Activated CD4-positive, alpha-beta T cell treated with anti-CD3 and anti-CD28 coated beads, Interleukin-2, Interleukin-6, amounts not matched to agents 100 ng/mL and 50 ng/mL, durations not matched to agents 16 hours and 8 hours (primary cell): ENCODE measurements at regions not wholly inside any gene's neighbourhood (a gene's known extent, or its start where the extent isn't known, plus 50 kb on each side); places are given as distances from the start of the nearest gene placed in this dataset.

Source experiments
- DNase-seq: peaks from one replicate; pipeline ENCODE4 v3.0.0-alpha.2; 2020

DNA sequence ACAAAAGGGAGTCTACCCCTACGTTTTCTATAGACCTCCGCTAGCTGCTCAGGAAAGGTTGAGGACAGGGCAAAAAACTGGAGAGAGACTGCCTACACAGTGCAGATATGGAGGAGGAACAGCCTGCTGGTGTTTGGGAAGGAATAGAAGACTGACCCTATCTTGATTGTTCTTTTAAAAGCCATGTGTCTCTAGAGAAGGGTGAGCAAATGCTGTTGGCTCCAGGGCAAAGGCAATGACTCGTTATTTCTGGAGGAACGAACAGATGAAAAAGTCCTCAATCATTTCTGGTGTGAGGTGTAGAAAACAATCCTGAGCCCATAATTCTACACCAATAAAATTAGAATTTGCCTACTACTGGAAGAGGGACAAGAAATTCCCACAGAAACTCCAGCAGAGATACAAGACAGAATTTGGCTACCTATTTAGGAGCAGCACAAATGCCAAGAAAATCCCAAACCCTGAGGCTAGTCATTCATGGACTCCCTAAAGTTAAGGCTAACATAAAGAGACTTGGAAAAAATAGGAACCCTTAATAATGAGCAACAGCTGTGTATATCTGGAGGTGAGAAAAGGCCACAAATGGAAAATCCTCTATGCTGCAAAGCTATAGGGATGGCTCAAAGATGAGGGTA lies 1206.3 kb upstream of the CNTN5 start:
- DNase-seq = no peak

- DNase-seq = no peak
Measured at GRCh38 chr11:97815667-97816066, 1205.1 kb upstream of the CNTN5 start.

- DNase-seq = no peak
Measured at GRCh38 chr11:97832451-97832850, 1188.3 kb upstream of the CNTN5 start.

DNA sequence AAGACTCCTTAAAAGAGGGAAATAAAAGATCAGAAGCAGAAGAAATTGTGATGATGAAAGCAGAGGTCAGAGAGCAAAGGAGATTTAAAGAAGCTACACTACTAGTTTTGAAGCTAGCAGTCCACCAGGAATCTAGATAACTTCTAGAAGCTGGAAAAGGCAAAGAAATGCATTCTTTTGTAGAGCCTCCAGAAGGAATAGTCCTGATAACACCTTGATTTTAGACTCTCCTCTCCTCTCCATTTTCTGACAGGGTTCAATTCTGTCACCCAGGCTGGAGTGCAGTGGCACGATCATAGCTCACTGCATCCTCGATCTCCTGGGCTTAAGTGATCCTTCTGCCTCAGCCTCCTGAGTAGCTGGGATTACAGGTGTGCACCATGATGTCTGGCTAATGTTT lies 1187.3 kb upstream of the CNTN5 start:
- DNase-seq = no peak

- DNase-seq = no peak
Measured at GRCh38 chr11:97844016-97844415, 1176.7 kb upstream of the CNTN5 start.

DNA sequence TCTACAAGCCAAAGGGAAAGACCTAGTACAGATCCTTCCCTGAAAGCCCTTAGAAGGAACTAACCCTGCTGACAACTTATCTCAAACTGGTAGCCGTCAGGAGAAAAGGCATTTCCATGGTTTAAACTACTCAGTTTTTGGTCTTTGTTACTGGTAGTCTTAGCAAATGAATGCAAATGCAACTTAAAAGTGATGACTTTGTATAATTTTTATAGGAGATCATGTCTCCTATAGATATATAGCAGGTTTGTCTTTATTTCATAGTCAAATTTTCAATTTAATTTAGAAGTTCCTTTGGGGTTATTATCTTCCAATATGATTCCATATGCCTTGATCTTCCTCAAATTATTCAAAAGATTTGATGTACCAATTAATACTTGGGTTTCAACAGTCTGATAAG lies 1173.0 kb upstream of the CNTN5 start:
- DNase-seq = no peak

GRCh38 chr11:97850701-97851100 lies 1170.0 kb upstream of the CNTN5 start:
- no peak for DNase-seq

DNA sequence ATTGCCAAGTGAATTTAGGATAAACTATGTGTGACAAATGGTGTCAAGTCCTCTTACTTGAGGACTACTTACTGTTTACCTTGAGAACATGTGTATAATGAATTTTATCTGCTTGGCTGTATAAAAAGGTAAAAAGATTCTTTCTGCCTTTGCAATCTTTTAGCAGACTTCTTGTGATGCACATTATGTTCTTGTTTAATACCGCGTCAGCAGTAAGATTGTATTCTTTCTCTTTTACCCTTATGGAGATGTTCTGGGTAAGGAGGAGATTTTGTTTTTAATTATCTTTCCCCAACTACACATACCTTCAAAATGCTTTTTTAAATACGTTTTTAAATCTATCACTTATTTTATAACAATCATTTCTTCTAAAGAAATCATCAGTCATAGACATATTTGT lies 1166.4 kb upstream of the CNTN5 start:
- no peak for DNase-seq

DNA sequence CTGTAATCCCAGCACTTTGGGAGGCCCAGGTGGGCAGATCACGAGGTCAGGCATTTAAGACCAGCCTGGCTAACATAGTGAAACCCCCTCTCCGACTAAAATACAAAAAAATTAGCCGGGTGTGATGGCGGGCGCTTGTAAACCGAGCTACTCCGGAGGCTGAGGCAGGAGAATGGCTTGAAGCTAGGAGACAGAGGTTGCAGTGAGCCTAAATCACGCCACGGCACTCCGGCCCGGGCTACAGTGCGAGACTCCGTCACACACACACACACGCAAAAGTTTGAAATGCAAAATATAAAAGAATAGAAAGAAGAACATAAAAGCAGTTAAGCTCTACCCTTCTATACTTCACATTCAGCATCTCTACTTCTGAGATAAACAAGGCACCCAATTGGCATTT lies 1165.9 kb upstream of the CNTN5 start:
- DNase-seq = no peak

- no peak for DNase-seq
Measured at GRCh38 chr11:97856666-97857065, 1164.1 kb upstream of the CNTN5 start.

- no peak for DNase-seq
Measured at GRCh38 chr11:97860237-97860636, 1160.5 kb upstream of the CNTN5 start.

- DNase-seq = no peak
Measured at GRCh38 chr11:97862021-97862420, 1158.7 kb upstream of the CNTN5 start.

GRCh38 chr11:97865424-97866012 lies 1155.2 kb upstream of the CNTN5 start:
- no peak for DNase-seq

DNA sequence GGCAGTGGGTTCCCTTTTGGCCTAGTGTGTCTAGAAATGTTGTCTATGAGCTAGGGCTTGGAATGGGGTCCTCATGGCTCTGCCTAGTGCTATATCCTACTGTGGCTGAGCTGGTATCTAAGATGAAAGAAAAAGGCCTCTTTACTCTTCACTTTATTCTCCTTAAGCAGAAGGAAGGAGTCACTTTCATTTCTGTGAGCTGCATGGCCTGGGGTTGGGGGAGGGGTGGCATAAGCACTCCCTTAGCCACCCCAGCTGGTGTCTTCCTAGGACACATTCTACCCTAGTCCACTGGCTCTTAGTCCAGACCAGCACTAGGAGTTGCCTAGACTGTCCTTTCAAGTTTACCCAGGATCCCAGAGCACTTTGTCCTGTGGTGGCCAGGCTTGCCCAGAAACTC lies 1148.9 kb upstream of the CNTN5 start:
- DNase-seq = no peak

DNA sequence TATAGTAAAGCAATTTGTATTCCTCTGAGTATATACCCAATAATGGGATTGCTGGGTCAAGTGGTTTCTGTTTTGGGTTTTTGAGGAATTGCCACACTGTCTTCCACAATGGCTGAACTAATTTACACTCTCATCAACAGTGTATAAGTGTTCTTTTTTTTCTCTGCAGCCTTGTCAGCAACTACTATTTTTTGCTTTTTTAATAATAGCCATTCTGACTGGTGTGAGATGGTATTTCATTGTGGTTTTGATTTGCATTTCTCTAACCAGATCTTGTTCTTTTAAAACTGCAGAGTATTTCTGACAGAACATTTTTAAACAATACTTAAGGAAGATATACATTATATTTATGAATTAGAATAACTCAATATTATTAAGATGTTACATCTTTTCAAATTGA lies 1140.5 kb upstream of the CNTN5 start:
- no peak for DNase-seq

GRCh38 chr11:97883086-97883485 lies 1137.7 kb upstream of the CNTN5 start:
- DNase-seq = no peak

- DNase-seq = no peak
Measured at GRCh38 chr11:97888641-97889040, 1132.1 kb upstream of the CNTN5 start.

- DNase-seq = no peak
Measured at GRCh38 chr11:97890466-97890865, 1130.3 kb upstream of the CNTN5 start.

DNA sequence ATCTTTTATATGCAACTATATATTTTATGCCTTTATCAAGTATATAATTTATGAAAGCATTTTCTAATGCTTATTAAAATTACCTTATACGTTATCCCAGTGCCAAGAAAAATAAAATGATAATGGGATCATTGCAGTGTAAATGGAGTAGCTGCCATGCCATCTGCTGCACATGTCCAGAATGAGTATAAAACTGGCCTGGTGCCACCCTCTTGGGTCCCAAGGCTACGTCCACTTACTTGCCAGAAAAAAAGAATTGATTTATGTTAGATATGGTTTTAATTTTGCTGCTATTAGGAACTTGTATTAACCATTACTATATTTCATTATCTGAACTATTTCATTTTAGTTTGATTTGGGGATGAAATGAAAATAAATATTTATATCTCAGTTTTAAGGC lies 1127.1 kb upstream of the CNTN5 start:
- DNase-seq = no peak

- no peak for DNase-seq
Measured at GRCh38 chr11:97894978-97895377, 1125.8 kb upstream of the CNTN5 start.

DNA sequence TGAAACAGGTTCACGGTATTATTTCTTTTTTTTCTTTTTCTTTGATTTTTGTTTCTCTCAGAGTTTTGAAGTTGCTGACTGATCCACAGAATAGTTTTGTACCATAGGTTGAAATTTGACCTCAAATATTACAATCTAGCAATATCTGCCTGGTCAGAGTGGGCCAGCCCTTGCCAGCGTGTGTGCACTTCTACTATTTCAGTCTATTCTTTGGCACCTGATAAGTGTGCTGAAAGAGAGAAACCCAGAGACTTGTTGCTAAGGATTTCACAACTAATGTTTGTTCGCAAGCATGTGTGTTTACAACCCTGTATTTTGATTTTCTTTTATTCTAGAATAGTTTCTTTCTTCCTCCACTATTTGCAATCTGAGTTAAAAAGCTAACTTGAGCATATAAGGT lies 1125.2 kb upstream of the CNTN5 start:
- no peak for DNase-seq

GRCh38 chr11:97902828-97903227 lies 1117.9 kb upstream of the CNTN5 start:
- DNase-seq = no peak

GRCh38 chr11:97905101-97905500 lies 1115.6 kb upstream of the CNTN5 start:
- no peak for DNase-seq

DNA sequence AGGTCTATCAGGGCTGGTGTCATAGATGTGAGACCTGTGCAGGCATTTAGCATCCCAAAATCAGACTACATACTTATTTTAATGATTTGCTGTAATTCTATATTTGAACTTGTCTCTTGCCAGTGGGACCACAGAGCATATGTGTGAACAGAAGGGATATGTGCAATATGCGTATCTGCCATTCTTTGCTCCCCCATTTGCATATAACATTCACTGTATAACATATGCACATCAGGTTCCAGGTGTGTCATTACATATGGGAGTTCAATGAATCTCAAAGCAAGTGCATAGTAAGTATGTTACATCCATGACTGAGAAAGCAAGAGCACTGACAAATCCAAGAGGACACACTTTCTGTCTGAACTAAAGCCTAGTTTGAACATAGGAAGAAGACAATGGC lies 1115.1 kb upstream of the CNTN5 start:
- no peak for DNase-seq

- no peak for DNase-seq
Measured at GRCh38 chr11:97908354-97908753, 1112.4 kb upstream of the CNTN5 start.
